ENCODE measurements at regions not wholly inside any gene's neighbourhood (a gene's known extent, or its start where the extent isn't known, plus 50 kb on each side); places are given as distances from the start of the nearest gene placed in this dataset.

- no peaks in the 10 kb centered on the region for H3K9me3 ChIP-seq (replicated peaks; ENCODE audit: control insufficient read depth, insufficient read depth, low read depth, low read length)
- H3K4me1 ChIP-seq (replicated peaks in 1 of 2; ENCODE audit: control insufficient read depth in 2 of 2, insufficient read depth in 2 of 2, low read length in 2 of 2): no peaks in the 10 kb centered on the region
- H2AFZ ChIP-seq (ENCODE audit: low read depth, low read length): no peak overlapping the region
- WGBS (ENCODE audit: insufficient coverage, low coverage, missing lambda C conversion rate): 0% methylated on average over 3 of the region's 3 CpGs
- peaks cover 12 to 32% of the 10 kb centered on the region in 2 experiments; a peak in 3 of 5 replicates for H3K27me3 ChIP-seq (ENCODE audit: control insufficient read depth in 2 of 2, insufficient read depth in 2 of 2, low read length in 2 of 2)
- in situ Hi-C loops (cut with MboI): no loop called here
- no peak overlapping the region for H3K27ac ChIP-seq (ENCODE audit: extremely low read depth, low read depth, low read length)
- no peak overlapping the region for H3K4me3 ChIP-seq
- H3K9me1 ChIP-seq (ENCODE audit: control insufficient read depth, insufficient read depth, low read length): no peaks in the 10 kb centered on the region
- H3K79me2 ChIP-seq (ENCODE audit: control insufficient read depth, insufficient read depth, low read length): no peaks in the 10 kb centered on the region
- H4K20me1 ChIP-seq (replicated peaks; ENCODE audit: control insufficient read depth, insufficient read depth, low read length): peaks cover 4% of the 10 kb centered on the region; the same call in 1 of the 2 replicates
- ChIA-PET CTCF (ENCODE audit: low intra/inter-chr PET ratio) (no interaction called here), POLR2A (interaction anchor here (1.2 to 1.4 kb wide), 2 partner anchors 11 to 76 kb away, joined by 3 to 4 read pairs; no protein-coding TSS in a partner anchor)
- BruUV-seq (replicated peaks): no TSS peak
- DNase-seq (ENCODE audit: extremely low read depth in 1 of 4, low spot score in 3 of 4) (no peak), FAIRE-seq (no peak), ATAC-seq (no peak)
- H3K36me3 ChIP-seq (ENCODE audit: control insufficient read depth, insufficient read depth, low read length): no peaks in the 10 kb centered on the region
- H3K4me2 ChIP-seq (ENCODE audit: insufficient read depth, low read length): no peak overlapping the region
- intact Hi-C loops (cut with micrococcal nuclease): no loop called here
- no peak overlapping the region for H3K9ac ChIP-seq (ENCODE audit: insufficient read depth in 1 of 2, low read depth in 2 of 2, low read length in 2 of 2)
- no peak for TF ChIP-seq E2F4 (CRISPR knock-in tag; IDR thresholded peaks at IDR 0.05; ENCODE audit: low read depth)
- TF ChIP-seq USF1 (CRISPR knock-in tag; IDR thresholded peaks at IDR 0.05): no peak
- TF ChIP-seq HNRNPH1 (optimal IDR thresholded peaks at IDR 0.05; ENCODE audit: low read depth, low read length): no peak
- TF ChIP-seq MITF (IDR thresholded peaks at IDR 0.05): no peak
- TF ChIP-seq SAFB (IDR thresholded peaks at IDR 0.05; ENCODE audit: borderline replicate concordance, low read depth, low read length): no peak
- no peak for TF ChIP-seq GTF2F1 (IDR thresholded peaks at IDR 0.05; ENCODE audit: low read depth, low read length)
- TF ChIP-seq LCOR (CRISPR knock-in tag; IDR thresholded peaks at IDR 0.05): no peak
- TF ChIP-seq POLR3G (IDR thresholded peaks at IDR 0.05; ENCODE audit: extremely low read depth, insufficient read length, insufficient replicate concordance): no peak
- no peak for TF ChIP-seq CEBPZ (IDR thresholded peaks at IDR 0.05; ENCODE audit: borderline replicate concordance, low read depth, low read length)
- TF ChIP-seq HDAC6 (IDR thresholded peaks at IDR 0.05; ENCODE audit: low read depth, low read length): no peak
- no peak for TF ChIP-seq SETDB1 (IDR thresholded peaks at IDR 0.05; ENCODE audit: low read length)
- TF ChIP-seq GABPB1 (CRISPR knock-in tag; IDR thresholded peaks at IDR 0.05): no peak
- no peak for TF ChIP-seq SIRT6 (IDR thresholded peaks at IDR 0.05; ENCODE audit: low read depth, low read length)
- no peak for TF ChIP-seq MCM7 (IDR thresholded peaks at IDR 0.05)
- TF ChIP-seq IRF2 (CRISPR knock-in tag; IDR thresholded peaks at IDR 0.05): no peak
- no peak for TF ChIP-seq MECOM (CRISPR knock-in tag; IDR thresholded peaks at IDR 0.05)
- no peak for TF ChIP-seq ZNF12 (CRISPR knock-in tag; IDR thresholded peaks at IDR 0.05)
- TF ChIP-seq POLR2AphosphoS5 (IDR thresholded peaks at IDR 0.05; ENCODE audit: control insufficient read depth, insufficient read depth, low read depth, low read length): no peak
- no peak for TF ChIP-seq BRD9 (IDR thresholded peaks at IDR 0.05; ENCODE audit: low read depth, partially characterized antibody)
Observed at GRCh38 chr20:51080516-51080915, 57.6 kb upstream of the KCNG1 start.

Data from K562 (cell line).